Stimulated activated CD8-positive, alpha-beta memory T cell treated with anti-CD3 and anti-CD28 coated beads, Interleukin-7, amount 100 ng/mL, for 48 hours (primary cell): ENCODE measurements at regions not wholly inside any gene's neighbourhood (a gene's known extent, or its start where the extent isn't known, plus 50 kb on each side); places are given as distances from the start of the nearest gene placed in this dataset.

Source experiments
- DNase-seq, 2 donors: peaks; one replicate each; pipeline ENCODE4 v3.0.0-alpha.2; 2020; ENCODE audit warnings: low read depth in 1 of 2; ENCODE audit errors: extremely low read depth in 1 of 2

GRCh38 chr6:28732052-28732451, 191.7 kb downstream of the TRIM27 start:
- no peak for DNase-seq

DNA sequence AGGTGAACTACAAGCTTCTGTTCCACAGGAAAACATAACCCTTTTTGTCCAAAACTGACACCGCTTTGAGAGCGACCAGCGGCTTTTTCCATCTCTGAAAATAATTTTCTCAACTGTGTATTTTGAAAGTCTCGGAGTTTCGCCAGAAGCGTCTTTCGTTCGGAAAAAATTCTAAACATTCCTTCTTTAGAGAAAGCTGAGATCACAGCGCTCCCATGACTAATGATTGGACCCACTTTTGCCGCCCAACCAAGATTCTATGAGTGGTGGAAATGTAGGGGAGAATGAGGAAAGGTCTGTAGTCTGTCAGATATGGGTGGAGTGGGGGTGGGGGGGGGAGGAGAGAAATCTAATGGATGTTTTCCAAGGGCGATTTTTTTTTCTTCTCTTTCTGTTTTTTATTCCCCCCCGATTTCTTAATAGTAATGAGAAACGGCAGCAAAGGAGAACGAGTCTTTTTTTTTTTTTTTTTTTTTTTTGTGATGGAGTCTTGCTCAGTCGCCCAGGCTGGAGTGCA, 189.3 kb downstream of the TRIM27 start:
- no peak for DNase-seq

DNA sequence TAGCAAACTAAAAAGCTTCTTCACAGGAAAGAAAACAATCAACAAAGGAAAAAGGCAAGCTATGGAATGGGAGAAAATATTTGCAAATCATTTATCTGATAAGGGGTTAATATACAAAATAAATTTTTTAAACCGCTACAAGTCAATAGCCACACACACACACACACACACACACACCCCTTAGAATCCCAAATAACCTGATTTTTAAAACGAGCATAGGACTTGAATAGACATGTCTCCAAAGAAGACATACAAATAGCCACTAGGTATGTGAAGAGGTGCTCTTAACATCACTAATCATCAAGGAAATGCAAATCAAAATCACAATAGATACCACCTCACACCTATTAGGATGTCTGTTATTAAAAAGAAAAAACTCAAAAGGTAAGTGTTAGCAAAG, 187.7 kb downstream of the TRIM27 start:
- DNase-seq: no peak

- no peak for DNase-seq
Measured at GRCh38 chr6:28737750-28738395, 185.9 kb downstream of the TRIM27 start.

DNA sequence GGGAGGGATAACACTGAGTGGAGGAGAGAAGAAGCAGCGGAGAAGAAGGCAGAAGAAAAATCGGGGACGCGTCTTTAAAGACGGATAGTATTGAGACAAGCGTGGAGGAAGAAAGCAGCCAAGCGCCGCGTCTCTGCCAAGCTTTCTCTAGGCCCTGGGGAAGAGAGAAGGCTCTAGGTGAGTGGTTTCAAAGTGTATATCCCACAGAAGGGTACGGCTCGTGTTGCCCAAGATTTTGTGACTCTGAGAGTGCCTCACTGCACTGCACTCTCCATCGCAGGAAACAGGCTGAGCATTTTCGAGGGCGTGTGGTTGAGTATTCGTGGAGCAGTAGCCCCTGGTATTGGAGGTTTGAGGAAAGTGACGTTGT, 185.4 kb downstream of the TRIM27 start:
- no peak for DNase-seq

DNA sequence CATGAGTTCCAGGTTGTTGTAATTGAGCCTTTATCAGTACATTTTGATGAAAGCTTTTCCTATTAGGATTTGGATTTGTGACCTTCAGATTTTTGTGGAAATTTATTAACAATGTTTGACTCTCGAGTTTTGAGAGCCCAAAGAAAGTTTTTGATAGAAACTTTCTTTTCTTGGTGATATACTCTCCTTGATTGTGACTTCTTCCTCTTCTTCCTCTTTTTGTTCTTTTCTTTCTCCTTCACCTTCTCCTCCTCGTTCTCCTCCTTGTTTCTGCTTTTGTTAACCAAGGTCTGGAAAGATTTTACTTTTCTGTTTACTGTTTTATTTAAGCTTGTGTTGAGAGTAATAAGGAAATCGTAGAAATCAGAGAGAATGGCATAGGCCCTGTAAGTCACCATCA, 182.4 kb downstream of the TRIM27 start:
- DNase-seq: no peak

DNA sequence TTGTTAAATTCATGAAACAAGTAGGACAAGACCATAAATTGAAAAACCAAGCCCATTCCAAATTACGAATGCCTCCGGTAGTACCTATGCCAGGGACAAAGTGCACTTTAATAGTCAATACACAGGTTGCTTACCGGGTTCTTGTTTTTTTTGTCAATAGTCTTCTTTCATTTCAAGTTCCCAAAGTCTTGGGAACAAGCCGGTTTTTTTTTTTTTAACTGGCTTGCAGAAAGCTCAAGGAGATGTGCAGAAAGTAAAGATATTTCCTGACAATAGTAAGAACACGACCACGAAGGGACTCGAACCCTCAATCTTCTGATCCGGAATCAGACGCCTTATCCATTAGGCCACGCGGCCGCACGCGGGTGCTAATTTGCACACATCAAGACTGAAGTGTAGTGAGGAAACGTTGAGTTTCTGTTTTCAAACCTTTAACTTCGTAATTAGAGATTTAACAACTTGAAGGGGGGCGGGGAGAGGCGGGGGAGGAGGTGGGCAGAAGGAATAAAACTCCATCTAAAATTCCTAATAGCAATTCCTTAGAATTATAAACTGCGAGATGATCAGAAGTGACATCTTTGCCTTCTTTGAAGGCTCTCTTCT, 181.0 kb downstream of the TRIM27 start:
- DNase-seq: peak in 1 of 2 donors; percentile 25

DNA sequence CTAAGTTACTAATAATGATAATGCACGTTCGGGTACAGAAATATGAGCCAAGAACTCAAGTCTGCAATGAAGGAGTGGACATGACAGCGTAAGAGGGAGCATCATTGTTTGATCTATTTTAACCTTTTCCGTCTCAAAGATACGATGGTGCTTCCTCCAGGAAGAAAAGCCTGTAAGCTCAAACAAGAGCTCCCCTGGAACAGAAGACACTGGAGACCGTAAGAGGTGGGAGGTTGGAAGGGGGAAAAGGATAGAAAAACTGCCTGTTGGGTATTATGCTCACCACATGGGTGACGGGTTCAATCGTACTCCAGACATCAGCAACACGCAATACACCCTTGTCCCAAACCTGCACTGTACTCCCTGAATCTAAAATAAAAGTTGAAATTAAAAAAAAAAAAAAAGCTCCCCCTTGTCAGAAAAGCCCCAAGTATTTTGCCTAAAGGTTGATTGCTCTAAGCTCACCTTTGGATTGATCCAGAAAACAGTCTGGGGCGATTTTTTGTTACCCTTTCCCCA, 180.5 kb downstream of the TRIM27 start:
- DNase-seq: no peak

- no peak for DNase-seq
Measured at GRCh38 chr6:28747083-28747630, 176.6 kb downstream of the TRIM27 start.

GRCh38 chr6:28747631-28748157, 176.1 kb downstream of the TRIM27 start:
- DNase-seq: no peak

- DNase-seq: no peak
Measured at GRCh38 chr6:28748192-28748591, 175.6 kb downstream of the TRIM27 start.

DNA sequence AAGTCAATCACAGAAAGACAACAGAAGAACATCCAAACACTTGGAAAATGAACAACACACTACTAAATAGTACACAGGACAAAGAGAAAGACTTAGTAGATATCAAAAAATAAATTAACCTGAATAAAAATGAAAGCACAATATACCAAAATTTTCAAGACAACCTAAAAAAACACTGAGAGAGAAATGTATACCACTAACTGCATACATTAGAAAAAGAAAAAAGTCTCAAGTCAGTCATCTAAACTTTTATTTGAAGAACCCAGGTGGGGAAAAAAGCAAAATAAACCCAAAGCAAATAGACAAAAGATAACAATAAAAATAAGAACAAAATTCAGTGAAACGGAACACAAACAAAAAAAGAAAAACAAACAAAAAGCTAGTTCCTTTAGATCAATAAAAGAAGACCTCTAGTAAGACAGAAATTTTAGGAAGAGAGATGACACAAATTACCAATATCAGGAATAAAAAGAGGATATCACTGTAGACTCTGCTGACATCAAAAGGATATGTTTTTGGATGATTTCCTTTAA, 172.8 kb downstream of the TRIM27 start:
- DNase-seq: no peak

- no peak for DNase-seq
Measured at GRCh38 chr6:28751514-28751913, 172.3 kb downstream of the TRIM27 start.

- no peak for DNase-seq
Measured at GRCh38 chr6:28751963-28752350, 171.8 kb downstream of the TRIM27 start.

GRCh38 chr6:28757429-28758045, 166.2 kb downstream of the TRIM27 start:
- DNase-seq: no peak

DNA sequence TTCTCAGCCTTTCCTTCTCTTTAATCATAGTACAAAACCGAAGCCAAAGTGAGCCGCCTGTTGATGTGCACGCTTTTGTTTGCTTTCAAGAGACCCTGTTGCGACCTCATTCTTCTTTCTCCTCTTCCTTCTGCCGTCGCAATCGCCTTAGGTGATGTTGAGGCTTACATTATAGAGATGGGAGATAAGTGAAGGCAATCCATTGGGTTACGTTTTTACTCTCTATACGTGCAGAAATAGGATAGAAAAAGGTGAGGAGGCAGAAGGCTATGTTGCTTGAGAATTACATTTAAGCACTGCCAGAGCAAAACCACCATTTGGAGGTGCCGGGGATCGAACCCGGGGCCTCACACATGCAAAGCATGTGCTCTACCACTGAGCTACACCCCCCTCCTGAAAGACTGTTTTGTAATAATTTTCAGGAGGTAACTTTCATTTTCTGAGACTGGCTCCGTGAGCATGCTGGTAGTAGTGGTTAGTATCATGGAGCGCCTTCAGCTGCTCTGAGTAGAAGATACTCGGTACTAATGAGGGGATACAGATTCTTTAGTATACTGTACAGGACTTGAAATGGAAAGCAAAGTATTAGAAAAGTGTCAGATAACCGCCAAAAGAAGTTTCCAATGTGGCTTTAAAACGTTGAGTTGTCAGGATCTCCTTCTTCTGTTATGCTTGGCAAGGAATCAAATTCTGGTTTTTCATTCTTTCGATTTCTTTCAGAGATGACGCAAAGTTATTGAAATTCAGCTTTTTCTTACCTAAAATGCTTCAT, 165.6 kb downstream of the TRIM27 start:
- DNase-seq: no peak

GRCh38 chr6:28758818-28759235, 165.0 kb downstream of the TRIM27 start:
- no peak for DNase-seq

- DNase-seq: no peak
Measured at GRCh38 chr6:28764014-28764723, 159.6 kb downstream of the TRIM27 start.

DNA sequence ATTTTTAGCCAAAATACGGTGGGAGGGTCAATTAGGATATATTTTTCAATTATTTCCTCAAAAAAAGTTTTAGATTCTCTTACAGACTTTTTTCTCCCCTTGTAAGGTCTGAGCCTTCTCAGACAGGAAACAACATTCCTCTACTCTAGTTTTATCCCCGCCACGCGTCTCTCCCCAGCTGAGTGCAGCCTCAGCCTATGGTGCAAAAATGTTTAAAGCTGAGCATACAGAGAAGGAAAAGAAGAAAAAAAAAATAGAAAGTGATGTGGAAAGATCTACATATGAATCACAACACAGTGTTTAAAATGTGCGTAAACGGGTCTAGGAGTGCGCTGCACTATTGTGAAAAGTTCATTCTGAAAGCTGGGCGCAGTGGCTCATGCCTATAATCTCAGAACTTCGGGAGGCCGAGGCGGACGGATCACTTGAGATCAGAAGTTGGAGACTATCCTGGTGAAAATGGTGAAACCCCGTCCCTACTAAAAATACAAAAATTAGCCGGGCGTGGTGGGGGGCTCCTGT, 159.0 kb downstream of the TRIM27 start:
- no peak for DNase-seq

GRCh38 chr6:28765978-28766351, 157.8 kb downstream of the TRIM27 start:
- no peak for DNase-seq
